ENCODE measurements at regions not wholly inside any gene's neighbourhood (a gene's known extent, or its start where the extent isn't known, plus 50 kb on each side); places are given as distances from the start of the nearest gene placed in this dataset.
"Not testable (repeated sequence)": the region's sequence is repeated elsewhere in the genome, so short reads cannot be mapped to it uniquely, and the experiment has no call there.

DNA sequence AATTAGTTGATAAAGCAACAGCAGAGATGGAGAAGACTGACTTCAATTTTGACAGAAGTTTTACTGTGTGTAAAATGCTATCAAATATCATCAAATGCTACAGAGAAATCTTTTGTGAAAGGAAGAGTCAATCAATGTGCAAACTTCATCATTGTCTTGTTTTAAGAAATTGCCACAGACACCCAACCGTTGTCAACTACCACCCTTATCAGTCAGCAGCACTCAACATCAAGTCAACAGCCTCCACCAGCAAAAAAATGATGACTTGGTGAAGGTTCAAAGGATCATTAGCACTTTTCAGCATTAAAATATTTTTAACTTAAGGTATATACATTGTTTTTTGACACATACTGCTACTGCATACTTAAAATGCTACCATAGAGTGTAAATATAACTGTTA lies 888.8 kb downstream of the CDH18 start:
- ATAC-seq (ENCODE audit: low read depth): no peak
- Mint-ChIP-seq H3K36me3 (ENCODE audit: low read depth) (no peaks in the 10 kb centered on the region), H3K9me3 (no peaks in the 10 kb centered on the region), H3K27ac (no peak overlapping the region), H3K27me3 (no peaks in the 10 kb centered on the region), H3K4me1 (no peaks in the 10 kb centered on the region), H3K4me3 (no peak overlapping the region)
- no peak for DNase-seq
- ChIA-PET CTCF (no interaction called here), POLR2A (no interaction called here)
- TF ChIP-seq, protein P1, sequence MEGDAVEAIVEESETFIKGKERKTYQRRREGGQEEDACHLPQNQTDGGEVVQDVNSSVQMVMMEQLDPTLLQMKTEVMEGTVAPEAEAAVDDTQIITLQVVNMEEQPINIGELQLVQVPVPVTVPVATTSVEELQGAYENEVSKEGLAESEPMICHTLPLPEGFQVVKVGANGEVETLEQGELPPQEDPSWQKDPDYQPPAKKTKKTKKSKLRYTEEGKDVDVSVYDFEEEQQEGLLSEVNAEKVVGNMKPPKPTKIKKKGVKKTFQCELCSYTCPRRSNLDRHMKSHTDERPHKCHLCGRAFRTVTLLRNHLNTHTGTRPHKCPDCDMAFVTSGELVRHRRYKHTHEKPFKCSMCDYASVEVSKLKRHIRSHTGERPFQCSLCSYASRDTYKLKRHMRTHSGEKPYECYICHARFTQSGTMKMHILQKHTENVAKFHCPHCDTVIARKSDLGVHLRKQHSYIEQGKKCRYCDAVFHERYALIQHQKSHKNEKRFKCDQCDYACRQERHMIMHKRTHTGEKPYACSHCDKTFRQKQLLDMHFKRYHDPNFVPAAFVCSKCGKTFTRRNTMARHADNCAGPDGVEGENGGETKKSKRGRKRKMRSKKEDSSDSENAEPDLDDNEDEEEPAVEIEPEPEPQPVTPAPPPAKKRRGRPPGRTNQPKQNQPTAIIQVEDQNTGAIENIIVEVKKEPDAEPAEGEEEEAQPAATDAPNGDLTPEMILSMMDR (IDR thresholded peaks at IDR 0.05): no peak
- intact Hi-C loops (cut with micrococcal nuclease): no loop called here

DNA sequence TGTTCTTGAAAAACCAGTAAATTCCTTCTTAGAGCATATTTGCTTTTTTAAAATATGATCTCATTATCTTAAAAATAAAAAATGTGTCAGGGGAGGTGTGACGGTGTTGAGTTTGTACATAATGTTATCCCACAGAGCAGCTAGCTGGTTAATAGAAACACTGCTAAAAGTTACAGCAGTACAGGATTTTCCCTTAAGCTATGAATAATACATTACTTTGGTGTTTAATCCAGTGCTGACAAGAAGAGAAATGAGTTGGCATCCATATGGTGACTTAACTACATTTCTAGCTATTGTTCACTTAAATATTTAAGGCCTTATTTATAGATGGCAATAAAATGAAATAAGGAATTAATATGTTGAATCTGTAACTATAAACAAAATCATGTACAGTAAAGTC lies 883.1 kb downstream of the CDH18 start:
- DNase-seq: no peak
- H3K9me3 Mint-ChIP-seq: no peaks in the 10 kb centered on the region
- TF ChIP-seq, protein P1 (IDR thresholded peaks at IDR 0.05): no peak
- intact Hi-C loops (cut with micrococcal nuclease): no loop called here
- no peaks in the 10 kb centered on the region for H3K36me3 Mint-ChIP-seq (ENCODE audit: low read depth)
- H3K27me3 Mint-ChIP-seq: no peaks in the 10 kb centered on the region
- no peak overlapping the region for H3K4me3 Mint-ChIP-seq
- H3K27ac Mint-ChIP-seq: no peak overlapping the region
- ATAC-seq (ENCODE audit: low read depth): no peak
- POLR2A ChIA-PET: no interaction called here
- H3K4me1 Mint-ChIP-seq: no peaks in the 10 kb centered on the region
- CTCF ChIA-PET: no interaction called here

- DNase-seq (no peak), ATAC-seq (ENCODE audit: low read depth) (no peak)
- intact Hi-C loops (cut with micrococcal nuclease): no loop called here
- Mint-ChIP-seq H3K9me3 (no peaks in the 10 kb centered on the region), H3K27ac (no peak overlapping the region), H3K27me3 (no peaks in the 10 kb centered on the region), H3K4me1 (no peaks in the 10 kb centered on the region), H3K36me3 (ENCODE audit: low read depth) (no peaks in the 10 kb centered on the region), H3K4me3 (no peak overlapping the region)
- CTCF ChIA-PET: no interaction called here
- TF ChIP-seq, protein P1 (IDR thresholded peaks at IDR 0.05): no peak
- POLR2A ChIA-PET: no interaction called here
These were observed 865.1 kb downstream of the CDH18 start for GRCh38 chr5:19122923-19123322.

DNA sequence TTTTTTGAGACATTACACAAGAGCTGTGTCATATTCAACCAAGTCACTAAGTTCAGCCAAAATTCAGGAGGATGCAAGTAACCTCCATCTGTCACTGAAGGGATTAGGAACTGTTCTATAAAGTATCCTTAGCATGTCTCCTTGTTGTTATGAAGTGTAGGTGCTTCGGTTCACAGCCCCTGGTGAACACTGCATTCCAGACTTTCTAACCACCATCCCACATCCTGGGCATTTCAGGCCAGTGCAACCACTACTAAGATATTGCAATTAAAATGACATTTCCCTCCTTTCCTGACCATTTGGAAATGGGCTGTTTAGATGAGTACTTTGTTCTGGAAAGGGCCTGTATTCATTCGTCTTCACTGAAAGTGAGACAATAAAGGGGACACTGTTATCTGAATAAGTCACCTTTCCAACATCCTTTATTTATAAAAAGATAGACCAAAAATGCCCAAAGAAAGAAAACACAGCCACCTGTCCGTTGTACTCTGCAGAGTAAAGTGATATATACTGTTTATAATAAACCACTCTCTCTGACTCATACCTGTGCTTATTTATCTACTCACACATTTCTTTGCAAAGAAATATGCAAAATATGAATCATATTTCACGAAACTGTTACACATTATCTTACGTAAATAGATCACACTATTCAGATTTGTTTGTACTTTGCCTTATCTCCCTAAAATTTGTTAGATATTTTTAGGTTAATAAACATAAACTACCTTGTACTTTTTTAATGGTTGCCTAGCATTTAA lies 861.9 kb downstream of the CDH18 start:
- no peak overlapping the region for H3K4me3 Mint-ChIP-seq
- no peaks in the 10 kb centered on the region for H3K36me3 Mint-ChIP-seq (ENCODE audit: low read depth)
- ATAC-seq (ENCODE audit: low read depth) (no peak), DNase-seq (no peak)
- CTCF ChIA-PET: no interaction called here
- POLR2A ChIA-PET: no interaction called here
- H3K4me1 Mint-ChIP-seq: no peaks in the 10 kb centered on the region
- H3K27ac Mint-ChIP-seq: no peak overlapping the region
- peaks cover 3% of the 10 kb centered on the region for H3K9me3 Mint-ChIP-seq
- H3K27me3 Mint-ChIP-seq: no peaks in the 10 kb centered on the region
- intact Hi-C loops (cut with micrococcal nuclease): no loop called here
- TF ChIP-seq, protein P1 (IDR thresholded peaks at IDR 0.05): no peak

DNA sequence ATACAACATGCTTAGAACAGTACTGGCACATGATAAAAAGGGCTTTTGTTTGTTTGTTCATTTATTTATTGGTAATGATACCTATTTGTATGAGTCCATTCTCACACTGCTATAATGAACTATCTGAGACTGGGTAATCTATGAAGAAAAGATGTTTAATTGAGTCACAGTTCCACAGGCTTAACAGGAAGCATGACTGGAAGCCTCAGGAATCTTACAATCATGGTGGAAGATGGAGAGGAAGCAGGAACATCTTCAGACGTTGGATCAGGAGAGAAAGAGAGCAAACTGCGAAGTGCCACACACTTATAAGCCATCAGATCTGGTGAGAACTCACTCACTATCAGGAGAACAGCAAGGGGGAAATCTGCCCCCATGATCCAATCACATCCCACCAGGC lies 847.7 kb downstream of the CDH18 start:
- no peaks in the 10 kb centered on the region for H3K9me3 Mint-ChIP-seq
- H3K27me3 Mint-ChIP-seq: no peaks in the 10 kb centered on the region
- H3K27ac Mint-ChIP-seq: no peak overlapping the region
- ATAC-seq (ENCODE audit: low read depth) (no peak), DNase-seq (no peak)
- no peak overlapping the region for H3K4me3 Mint-ChIP-seq
- intact Hi-C loops (cut with micrococcal nuclease): no loop called here
- ChIA-PET CTCF (no interaction called here), POLR2A (no interaction called here)
- TF ChIP-seq, protein P1 (IDR thresholded peaks at IDR 0.05): no peak
- H3K36me3 Mint-ChIP-seq (ENCODE audit: low read depth): no peaks in the 10 kb centered on the region
- H3K4me1 Mint-ChIP-seq: no peaks in the 10 kb centered on the region

DNA sequence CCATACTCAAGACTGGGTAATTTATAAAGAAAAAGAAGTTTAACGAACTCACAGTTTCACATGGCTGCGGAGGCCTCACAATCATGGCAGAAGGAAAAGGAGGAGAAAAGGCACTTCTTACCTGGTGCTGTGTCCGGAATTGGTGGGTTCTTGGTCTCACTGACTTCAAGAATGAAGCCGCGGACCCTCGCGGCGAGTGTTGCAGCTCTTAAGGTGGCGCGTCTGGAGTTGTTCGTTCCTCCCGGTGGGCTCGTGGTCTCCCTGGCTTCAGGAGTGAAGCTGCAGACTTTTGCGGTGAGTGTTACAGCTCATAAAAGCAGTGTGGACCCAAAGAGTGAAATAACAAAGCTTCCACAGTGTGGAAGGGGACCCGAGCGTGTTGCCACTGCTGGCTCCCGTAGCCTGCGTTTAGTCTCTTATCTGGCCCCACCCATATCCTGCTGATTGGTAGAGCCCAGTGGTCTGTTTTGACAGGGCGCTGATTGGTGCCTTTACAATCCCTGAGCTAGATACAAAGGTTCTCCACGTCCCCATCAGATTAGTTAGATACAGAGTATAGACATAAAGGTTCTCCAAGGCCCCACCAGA lies 846.0 kb downstream of the CDH18 start:
- H3K27ac Mint-ChIP-seq; H3K36me3 Mint-ChIP-seq (ENCODE audit: low read depth); CTCF ChIA-PET; POLR2A ChIA-PET; intact Hi-C loops (cut with micrococcal nuclease); DNase-seq; H3K9me3 Mint-ChIP-seq; ATAC-seq (ENCODE audit: low read depth); H3K27me3 Mint-ChIP-seq; H3K4me1 Mint-ChIP-seq; H3K4me3 Mint-ChIP-seq: not testable (repeated sequence)

GRCh38 chr5:19142713-19143414 lies 845.1 kb downstream of the CDH18 start:
- POLR2A ChIA-PET: not testable (repeated sequence)

More at GRCh38 chr5:19142713-19143414, 845.1 kb downstream of the CDH18 start:
- H3K27me3 Mint-ChIP-seq; H3K9me3 Mint-ChIP-seq; H3K27ac Mint-ChIP-seq; intact Hi-C loops (cut with micrococcal nuclease); DNase-seq; H3K4me3 Mint-ChIP-seq; H3K4me1 Mint-ChIP-seq; ATAC-seq (ENCODE audit: low read depth); CTCF ChIA-PET; H3K36me3 Mint-ChIP-seq (ENCODE audit: low read depth): not testable (repeated sequence)

Data from activated B cell treated with CpG ODN at 0.5 μM for 24 hours (primary cell).